ENCODE measurements at regions not wholly inside any gene's neighbourhood (a gene's known extent, or its start where the extent isn't known, plus 50 kb on each side); places are given as distances from the start of the nearest gene placed in this dataset.

DNA sequence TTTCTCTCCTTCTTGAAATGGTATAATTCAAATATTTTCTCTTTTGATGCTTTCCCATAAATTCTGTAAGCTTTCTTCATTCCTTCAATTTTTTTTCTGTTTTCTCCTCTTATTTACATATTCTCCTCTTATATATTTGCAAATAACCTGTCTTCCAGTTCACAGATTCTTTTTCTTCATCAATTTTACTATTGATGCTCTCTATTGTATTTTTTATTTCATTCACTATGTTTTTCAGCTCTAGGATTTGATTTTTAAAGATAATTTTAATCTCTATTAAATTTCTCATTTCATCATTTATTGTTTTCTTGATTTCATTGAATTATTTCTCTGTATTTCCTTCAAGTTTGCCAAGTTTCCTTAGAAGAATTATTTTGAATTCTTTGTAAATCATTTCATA, 54.0 kb upstream of the PRPS1L1 start:
- DNase-seq (ENCODE audit: low read depth), result no peak

DNA sequence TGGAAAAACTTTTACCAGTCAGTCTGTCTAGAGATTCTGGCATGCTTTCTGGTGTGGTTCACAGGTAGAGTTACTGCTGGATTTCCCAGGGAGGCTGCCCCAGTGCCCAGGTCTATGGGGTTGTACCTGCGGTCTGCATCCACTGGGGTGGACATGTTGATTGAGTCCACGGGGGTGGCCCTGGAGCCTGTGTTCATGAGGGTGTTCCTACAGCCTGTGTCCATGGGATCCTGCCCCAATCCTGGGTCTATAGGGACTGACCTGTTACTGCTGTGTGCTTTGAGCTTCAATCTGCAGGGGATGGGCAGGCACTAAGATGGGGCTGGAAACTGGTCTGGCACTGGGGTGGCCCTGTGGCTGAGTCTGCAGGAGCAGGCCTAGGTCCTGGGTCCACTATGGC, 54.5 kb upstream of the PRPS1L1 start:
- DNase-seq (ENCODE audit: low read depth), result no peak

DNA sequence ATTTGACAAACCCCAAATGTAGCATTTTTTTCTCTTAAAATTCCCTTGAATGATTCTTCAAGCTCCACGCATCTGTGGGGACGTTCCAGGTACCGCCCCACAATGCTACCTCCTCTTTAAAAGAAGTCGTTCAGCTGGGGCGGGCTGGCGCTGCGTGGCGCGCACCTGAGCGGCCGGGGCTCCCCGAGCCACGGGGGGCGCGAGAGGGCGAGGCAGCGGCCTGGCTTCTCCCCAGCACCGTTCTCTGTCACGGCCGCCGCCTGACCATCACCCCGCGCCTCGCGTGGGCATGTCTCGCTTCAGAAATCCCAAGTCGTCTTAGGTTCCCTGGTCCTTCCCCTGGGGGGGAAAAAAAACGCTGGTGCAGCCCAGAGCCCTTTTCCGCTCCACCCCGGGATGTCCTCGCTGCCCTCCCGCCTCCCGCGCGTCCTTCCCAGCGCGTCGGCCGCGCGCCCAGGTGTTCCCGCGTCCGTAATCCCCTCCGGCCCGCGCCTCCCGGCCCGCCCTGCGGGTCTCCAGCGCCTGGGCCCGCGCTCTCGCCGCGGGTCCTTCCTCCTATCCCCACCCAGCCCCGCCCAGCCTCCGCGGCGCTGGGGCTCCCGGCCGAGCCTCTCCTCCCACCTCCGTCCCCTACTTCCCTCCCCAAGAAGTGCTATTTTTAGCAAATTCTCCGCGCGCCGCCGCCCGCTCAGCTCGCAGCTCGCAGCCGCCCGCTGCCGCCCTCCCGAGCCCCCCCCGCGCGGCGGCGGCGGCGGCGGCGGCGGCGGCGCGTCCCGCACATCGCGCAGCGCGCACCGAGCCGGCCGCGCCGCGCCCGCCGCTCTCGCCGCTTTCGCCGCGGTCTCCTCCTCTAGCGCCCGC, 58.7 kb upstream of the PRPS1L1 start:
- DNase-seq (ENCODE audit: low read depth), result no peak

GRCh38 chr7:18087026-18087686, 59.5 kb upstream of the PRPS1L1 start:
- no peak for DNase-seq (ENCODE audit: low read depth)

GRCh38 chr7:18087687-18088078, 60.0 kb upstream of the PRPS1L1 start:
- no peak for DNase-seq (ENCODE audit: low read depth)

GRCh38 chr7:18096087-18096486, 68.4 kb upstream of the PRPS1L1 start:
- no peak for DNase-seq (ENCODE audit: low read depth)

DNA sequence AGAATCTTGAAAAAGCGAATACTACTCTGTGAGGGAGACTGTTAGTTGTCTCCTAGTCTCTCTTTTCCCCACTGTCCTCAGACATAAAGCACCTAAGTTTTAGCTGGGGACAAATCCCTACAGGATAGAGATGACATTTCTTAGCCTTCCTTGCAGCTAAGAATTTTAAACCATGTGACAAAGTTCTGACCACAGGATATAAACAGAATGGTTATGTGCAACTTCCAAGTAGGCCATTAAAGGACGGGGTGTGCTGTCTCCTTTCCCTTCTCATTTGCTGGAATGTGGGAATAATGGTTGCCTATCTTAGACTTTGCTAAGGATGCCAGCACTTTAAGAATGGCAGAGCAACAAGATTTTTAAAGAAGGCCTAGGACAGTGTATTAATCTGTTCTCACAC, 74.9 kb upstream of the PRPS1L1 start:
- DNase-seq (ENCODE audit: low read depth), result no peak

GRCh38 chr7:18103436-18104218, 76.0 kb upstream of the PRPS1L1 start:
- DNase-seq (ENCODE audit: low read depth), result no peak

- no peak for DNase-seq (ENCODE audit: low read depth)
Observed at GRCh38 chr7:18109762-18110161, 82.1 kb upstream of the PRPS1L1 start.

DNA sequence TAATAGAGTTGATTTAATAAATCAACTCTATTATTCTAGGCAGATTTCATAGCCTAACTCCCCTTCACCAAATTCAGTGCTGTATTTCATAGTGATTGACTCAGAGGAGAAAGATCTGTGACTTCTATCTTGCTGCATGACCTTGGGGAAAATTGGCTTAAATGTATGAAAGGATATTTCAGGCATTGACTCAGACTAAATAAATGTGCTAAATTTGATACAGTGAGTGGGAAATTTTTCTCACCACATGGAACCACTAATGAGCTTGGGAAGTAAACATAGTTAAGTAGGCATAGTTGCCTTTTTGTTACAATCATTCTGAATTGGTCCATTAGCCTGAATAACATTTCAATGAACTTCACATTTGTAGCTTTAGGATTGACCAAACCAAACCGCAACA, 89.0 kb upstream of the PRPS1L1 start:
- no peak for DNase-seq (ENCODE audit: low read depth)

DNA sequence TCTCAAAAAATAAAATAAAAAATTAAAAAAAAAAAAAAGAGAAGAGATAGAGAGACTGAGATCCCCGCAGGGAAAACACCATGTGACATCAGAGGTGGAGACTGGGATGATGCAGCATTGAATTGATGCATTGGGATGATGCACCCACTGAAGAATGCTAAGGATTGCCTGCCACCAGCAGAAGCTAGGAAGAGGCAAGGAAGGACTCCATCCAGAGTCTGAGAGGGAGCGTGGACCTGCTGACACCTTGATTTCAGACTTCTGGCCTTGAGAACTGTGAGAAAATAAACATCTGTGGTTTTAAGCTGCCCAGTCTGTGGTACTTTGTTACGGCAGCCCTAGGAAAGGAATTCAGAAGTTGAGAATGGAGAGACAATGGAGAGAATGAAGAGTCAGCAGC, 89.8 kb upstream of the PRPS1L1 start:
- no peak for DNase-seq (ENCODE audit: low read depth)

- no peak for DNase-seq (ENCODE audit: low read depth)
Observed at GRCh38 chr7:18119985-18120384, 92.3 kb upstream of the PRPS1L1 start.

DNA sequence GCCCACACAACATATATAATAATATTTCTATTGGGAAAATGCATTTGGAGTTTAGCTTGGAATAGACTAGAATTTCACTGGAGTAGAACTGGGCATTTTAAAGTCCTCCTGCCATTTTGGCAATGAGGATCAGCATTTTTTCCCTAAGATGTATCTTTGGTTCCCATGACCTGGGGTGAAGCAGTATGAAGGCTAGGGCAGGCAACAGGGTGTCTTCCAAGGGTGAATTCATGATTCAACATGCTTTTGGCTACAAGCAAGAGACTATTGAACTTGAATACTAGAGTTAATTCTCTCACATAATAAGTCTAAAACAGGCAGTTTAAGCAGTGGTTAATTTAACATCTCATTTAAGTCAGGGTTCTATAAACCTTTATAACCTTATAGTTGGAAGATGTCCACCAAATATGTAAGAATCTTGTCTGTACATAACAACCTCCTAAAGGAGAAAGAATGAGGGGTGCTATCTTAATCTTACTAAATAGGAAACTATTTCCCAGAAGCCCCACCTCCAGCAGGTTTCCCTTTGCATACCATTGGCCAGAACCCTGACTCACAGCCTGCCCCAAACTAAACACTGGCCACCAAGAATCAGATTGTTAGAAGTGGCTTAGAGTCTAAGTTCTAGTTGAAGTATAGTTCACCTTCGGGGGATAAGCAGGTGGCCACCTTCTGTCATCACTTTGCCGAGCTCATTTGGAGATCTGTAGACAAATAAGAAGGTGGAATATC, 96.0 kb upstream of the PRPS1L1 start:
- no peak for DNase-seq (ENCODE audit: low read depth)

GRCh38 chr7:18125476-18125875, 97.8 kb upstream of the PRPS1L1 start:
- DNase-seq (ENCODE audit: low read depth), result no peak

DNA sequence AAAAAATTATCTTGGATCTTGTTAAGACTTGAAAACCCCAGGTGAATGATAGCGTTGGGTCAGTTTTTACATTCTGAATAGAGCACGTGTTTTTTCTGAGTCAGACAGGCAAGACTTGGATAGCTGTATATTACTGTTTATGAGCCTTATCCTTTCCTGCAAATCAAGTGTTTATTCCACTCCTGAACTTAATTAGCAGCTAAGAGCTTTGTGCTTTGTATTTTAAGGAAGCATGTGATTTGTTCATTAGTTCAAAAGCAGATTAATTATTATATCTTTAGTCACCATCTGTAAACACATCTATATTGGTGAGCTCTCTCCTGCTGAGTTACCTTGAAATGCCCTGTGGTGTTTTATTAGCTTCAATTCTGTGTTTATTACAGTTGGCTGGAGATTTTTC, 98.6 kb upstream of the PRPS1L1 start:
- DNase-seq (ENCODE audit: low read depth), result no peak

DNA sequence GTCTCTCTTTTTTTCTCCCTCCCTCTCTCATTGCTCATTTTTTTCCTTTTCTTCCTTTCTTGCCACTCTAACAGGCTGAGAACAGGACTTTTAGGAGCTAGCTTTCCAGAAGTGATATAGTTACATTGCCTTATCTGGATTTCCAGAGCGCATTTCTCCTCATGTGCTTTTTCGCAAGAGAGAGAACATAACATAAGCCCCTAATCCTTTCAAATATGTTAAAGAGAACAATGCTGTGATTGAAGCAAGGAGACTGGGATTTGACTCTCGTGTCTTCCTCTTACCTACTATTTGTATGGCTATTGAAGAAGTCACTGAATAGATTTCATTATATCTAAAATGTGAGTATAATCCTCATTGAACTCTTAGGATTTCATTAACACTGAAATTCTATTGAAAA, 101.2 kb upstream of the PRPS1L1 start:
- DNase-seq (ENCODE audit: low read depth), result no peak

GRCh38 chr7:18132811-18133210, 105.2 kb upstream of the PRPS1L1 start:
- DNase-seq (ENCODE audit: low read depth), result no peak

DNA sequence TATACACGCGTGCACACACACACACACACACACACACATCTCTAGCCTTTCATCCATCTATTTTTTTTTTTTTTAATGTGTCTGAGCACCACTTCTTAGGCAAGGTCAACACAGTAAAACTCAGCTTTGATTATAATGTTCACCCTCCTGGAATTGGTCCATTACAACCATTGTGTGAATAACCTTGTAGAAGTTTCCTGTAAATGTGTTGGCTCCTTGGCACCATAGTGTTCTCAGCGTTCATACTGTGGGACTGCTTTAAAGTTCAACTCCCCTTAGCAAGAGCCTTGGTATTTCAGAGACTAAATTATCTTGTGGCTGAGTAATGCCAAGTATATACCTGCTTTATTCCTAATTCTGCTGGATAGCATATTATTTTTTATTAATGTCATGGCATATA, 106.3 kb upstream of the PRPS1L1 start:
- DNase-seq (ENCODE audit: low read depth), result no peak

DNA sequence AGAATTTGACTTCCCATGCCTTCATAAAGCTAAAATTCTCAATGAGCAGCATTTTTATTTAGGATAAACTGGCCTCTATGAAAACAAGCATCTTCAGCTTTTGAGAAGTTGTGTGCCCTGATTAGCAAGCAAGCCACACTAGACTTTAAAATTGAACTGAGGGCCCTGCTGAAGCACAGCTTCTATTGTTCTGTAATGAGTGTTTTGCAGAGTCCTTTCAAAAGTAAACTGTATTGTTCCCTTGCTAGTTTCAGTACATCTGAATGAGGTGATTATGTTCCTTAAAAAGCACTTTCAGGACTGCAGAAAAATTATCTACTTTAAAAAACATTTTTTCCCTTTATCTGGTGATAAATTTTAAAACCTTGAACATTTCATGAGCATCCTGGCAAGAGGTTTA, 113.3 kb upstream of the PRPS1L1 start:
- DNase-seq (ENCODE audit: low read depth), result no peak

DNA sequence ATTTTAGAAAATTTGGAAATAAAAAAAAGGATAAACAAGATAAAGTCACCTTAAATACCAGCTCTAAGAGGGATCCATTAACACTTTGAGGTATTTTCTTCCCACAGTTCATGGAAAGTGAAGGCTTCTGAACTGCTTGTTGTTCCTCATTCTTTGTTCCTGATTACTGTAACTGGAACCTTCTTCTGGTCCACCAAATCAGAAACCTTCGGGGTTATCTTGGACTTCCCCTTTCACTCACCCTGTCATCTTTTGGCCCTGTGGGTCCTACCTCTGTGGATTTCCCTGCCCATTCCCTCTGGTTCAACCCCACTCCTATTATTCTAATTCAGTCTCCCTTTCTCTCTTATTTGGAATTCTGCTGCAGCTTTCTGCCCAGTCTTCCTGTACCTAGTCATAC, 116.5 kb upstream of the PRPS1L1 start:
- DNase-seq (ENCODE audit: low read depth), result no peak

DNA sequence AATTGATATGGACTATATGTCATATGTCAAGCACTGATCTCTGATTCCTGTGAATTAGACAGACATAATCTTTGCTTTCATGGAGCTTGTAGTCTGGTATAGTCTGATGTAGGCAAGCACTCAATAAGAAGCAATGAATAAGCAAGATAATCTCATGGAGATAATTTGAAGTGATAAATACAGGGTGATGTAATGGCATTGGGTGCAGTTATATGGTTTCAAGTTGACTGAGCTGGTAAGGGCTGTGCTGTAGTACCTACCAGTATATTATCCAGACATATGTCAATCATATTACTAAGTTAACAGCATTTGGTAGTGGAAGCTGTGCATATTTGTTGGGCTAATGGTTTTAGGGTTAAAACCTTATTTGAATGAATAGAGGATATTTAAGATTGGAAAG, 117.5 kb upstream of the PRPS1L1 start:
- no peak for DNase-seq (ENCODE audit: low read depth)

DNA sequence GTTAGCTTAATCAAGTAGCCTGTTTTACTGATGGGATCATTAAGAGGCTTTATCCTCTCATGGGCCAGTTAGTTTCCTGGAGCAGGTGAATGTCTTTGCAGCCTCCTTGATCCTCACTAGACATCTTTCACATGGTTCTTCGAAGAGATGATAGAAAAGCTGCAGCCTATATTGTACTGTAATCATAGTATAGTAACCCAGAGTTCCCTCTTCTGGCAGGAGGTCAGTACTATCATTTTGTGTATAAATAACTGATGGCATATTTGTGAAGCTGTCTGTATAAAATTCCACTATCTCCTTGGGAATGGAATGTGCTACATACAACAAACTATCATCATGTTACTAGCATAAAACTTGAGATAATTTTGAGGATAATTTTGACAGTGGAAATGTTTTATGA, 123.8 kb upstream of the PRPS1L1 start:
- DNase-seq (ENCODE audit: low read depth), result no peak
